ENCODE measurements at regions not wholly inside any gene's neighbourhood (a gene's known extent, or its start where the extent isn't known, plus 50 kb on each side); places are given as distances from the start of the nearest gene placed in this dataset.

DNA sequence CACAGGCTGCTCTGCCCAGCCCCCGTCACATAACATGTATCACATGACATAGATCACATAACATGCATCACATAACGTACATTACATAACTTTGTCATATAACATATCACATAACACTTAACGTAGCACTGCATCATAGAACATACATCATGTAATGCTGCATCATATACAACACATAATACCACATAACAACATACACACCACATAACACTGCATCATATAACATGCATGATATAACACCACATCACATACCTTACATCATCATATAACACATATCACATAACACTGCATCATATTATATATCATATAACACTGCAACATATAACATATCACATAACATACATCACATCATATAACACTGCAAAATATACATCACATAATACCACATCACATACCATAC, 83.8 kb downstream of the AXIN2 start:
- no peak for DNase-seq (ENCODE audit: low spot score)

DNA sequence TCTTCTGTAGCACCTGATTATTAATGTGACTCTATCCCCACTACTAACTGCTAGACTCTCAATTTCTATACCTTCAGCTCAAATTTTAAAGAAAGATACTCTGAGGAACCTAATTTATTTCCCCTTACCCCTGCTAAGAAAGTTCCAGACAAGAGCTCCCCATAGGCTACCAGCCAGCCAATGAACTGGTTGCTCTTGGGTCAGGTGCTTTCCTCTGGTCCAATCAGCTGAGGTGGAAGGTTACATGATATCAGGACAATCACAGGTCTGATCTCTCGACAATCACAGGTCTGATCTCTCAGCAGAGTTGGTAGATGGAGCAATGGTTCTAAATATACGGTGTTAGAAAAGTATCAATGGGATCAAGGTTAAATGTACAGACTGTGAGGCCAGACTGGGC, 86.8 kb downstream of the AXIN2 start:
- DNase-seq (ENCODE audit: low spot score) = no peak

DNA sequence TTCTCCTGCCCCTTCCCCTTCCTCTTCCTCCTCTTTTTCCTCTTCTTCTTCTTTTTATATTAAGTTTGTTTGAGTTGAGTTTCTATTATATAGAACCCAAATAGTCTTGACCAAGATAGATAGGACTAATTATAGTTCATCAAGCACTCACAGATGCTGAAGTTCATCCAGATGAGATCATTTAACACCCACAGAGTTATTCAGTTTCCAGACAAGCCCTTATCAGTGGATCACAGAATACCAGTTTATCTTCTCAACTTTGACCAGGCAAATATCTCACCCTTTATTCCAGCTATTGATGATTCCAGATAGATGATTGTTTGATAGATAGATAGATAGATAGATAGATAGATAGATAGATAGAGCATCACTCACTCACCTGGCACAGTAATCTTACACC, 87.5 kb downstream of the AXIN2 start:
- DNase-seq (ENCODE audit: low spot score) = no peak

DNA sequence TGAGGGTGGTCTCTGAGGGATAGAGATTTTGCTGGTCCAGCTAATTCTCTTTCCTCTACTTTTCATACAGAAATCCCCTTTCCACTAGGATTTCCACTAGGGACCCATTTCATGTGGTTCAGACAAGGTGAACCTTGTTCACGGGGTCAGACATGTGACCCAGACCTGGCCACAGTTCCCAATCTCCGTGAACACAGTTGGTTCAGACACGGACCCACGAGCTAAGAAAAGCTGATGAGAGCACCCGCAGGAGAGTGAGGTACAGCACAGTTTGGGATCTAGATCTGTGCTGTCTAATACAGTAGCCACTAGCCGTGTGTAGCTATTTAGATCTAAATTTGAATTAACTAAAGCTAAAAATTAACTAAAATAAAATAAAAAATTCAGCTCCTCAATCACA, 88.1 kb downstream of the AXIN2 start:
- no peak for DNase-seq (ENCODE audit: low spot score)

DNA sequence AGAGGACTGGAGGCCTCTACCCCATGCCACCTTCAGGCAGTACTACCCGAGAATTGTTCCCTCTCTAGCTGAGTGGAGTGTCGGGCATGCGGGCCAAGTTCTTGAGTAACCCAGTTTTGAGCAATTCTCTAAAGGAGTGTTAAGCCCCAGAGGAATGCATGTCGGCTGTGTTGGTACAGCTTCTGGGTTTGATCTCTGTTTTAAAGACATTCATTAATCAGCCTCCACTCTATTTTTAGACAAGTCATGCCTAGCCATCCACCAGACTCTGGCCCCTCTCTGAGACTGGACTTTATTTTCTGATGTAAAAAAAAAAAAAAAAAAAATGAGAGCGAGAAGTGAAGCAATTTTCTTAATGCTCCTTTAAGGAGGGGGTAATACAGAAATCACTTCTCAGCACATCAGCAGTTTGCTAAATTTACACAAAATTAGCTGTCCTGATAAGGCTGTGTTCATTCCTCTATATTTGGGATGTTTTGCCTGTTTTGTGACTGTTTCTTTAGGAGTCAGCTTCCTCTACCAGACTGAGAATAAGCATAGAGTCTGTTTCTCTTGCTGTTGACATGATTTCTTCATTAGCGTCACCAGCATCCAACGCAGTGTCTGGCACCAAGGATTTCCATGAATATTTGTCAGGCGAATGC, 88.7 kb downstream of the AXIN2 start:
- no peak for DNase-seq (ENCODE audit: low spot score)

DNA sequence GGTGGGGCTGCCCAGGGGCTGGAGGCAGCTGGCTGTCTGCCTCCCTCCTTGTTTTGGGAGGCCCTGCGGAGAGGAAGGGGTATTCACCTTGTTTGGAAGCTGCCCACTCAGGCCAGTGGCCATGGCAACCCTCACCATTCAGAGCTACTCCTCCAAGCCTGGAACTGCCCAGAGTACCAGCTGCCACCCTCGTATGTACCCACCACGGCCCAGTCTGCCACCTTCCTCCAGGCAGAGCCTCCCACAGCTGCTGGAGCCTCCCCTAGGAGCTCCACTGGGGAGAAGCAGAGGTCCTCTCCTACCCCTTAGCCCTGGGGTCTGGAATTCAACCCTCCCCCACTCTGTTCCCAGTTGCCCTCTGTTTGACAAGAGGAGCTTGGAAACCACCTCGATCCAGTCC, 90.7 kb downstream of the AXIN2 start:
- DNase-seq (ENCODE audit: low spot score) = no peak

DNA sequence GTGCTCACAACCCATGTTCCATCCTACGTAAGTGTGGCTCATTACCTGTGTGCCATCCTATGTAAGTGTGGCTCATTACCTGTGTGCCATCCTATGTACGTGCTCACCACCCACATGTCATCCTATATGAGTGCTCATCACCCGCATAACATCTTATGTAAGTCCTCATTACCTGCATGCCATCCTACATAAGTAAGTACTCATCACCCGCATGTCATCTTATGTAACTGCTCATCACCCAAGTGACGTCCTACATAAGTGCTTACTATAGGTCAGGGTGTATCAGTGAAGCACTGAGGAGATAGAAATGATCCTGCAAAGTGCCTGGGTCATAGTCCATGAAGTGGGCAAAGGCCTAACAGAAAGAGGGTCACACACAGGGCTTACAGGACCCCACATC, 93.1 kb downstream of the AXIN2 start:
- DNase-seq (ENCODE audit: low spot score) = no peak

DNA sequence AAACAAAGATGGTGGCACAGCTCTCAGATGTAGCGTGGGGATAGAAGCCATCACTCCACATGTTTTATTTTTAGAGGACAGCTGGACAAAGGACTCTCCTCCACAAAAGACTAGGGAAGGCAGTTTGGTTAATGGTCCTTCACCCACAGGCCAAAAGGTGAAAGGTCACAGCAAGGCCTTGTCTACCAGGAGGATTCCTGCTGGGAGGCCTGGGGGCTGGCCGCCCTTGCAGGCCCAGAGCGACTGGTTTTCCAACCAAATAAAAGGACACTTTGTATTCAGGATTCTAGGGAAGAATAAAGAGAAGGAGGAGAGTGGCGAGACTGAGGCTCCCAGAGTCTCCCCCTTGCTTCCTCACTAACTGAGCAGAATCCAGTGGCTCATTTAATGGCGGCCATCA, 94.3 kb downstream of the AXIN2 start:
- DNase-seq (ENCODE audit: low spot score) = no peak

DNA sequence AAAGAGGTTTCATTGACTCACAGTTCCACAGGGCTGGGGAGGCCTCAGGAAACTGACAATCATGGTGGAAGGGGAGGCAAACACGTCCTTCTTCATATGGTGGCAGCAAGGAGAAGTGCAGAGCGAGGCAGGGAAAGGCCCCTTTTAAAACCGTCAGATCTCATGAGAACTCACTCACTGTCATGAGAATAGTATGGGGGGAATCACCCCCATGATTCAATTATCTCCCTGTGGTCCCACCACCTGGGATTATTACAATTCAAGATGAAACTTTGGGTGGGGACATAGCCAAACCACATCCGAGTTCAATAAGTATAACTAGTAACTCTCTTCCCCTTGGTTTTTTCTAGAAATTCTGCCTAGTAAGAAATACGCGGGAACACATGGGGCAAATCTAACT, 94.9 kb downstream of the AXIN2 start:
- DNase-seq (ENCODE audit: low spot score) = no peak

DNA sequence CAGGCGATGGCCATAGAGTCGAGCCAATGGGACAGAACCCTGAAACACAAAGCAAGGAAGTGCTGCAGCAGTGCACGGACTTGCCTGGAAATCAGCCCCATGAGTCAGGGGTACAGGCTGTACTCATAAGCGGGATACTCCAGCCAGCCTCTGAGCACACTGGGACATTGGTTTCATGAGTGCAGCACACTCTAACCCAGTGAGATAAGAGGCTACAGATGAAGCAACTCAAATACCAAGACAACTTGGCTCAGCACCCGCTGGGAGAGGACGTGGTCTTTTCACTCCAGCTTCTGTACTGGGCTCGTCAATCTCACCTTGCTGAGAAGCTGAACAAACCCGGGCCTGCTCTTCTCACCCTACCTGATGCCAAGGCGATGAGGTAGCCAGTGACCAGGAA, 98.2 kb downstream of the AXIN2 start:
- DNase-seq (ENCODE audit: low spot score) = no peak

DNA sequence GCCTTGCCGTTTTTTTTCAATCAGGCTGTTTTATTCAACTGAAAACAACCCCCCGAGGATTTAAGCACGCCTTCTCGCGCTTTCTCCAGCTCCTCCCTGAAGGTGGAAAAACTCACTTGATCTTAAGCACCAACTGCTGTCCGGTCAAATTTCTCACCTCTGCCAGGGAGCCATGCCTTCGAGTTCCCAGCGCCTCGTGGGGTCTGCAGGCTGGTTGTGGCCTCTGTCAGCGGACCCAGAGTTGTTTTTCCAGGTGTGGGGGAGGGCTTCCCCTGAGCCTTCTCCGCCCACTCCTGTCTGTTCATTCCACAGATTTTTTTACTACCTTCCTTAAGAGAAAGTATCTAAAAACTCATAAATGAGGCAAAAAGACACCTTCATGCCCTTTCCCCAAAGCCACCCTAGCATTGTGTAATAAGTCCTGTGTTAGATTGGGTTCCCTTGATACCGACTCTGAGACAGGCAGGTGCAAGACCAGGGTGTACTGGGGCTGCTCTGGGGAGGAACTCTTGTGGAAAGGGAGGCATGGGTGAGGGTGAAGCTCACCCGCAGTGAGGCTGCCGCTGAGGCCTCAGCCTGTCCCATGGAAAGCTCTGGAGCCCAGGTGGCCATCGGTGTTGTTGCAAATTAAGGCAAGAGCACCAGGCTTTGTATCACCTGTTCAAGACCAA, 101.6 kb downstream of the AXIN2 start:
- DNase-seq (ENCODE audit: low spot score) = no peak

DNA sequence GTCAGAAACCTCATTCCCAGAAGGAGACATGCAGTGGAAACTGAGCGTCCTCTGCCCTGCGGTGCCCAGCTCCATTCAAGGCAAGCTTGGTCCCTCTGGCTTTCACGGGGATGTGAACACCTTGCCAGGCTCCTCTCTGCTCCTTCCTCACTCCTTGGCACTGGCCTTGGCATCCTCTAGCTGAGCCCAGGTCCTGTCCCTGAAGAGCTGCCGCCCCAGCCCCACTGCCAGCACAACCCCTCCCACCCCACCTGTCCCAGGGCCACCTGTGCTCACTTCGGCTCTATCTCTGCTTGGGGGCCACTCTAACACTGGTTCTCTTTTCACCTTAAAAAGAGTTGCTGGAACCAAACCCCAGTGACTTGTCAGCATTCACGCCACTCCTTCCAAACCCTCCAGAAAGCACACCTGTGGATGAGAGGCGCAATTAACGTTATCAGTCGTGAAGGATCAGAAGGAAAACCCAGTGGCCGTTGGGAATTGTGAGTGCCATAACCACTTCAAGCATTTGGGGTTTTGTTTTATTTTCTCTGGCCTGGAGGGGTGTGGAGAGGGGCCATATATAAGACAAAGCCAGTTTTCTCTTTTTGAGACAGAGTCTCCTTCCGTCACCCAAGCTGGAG, 103.7 kb downstream of the AXIN2 start:
- no peak for DNase-seq (ENCODE audit: low spot score)

DNA sequence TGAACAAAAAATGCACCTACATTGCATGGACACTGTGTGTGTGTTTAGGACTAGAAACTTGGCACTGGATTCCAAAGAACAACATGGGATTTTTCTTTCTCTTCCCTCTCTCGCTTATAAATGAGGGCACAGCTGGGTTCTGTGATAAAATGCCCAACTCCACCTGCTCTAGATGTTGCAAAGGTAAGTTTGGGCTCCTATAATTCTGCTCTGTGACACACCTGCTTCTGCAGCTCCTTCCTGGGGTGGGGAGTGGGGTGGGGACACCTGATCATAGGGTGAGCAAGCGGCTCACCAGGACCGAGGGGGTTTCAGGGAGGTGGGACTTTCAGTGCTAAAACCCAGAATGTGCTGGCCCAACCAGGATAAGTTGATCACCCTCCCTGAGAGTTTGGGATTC, 104.3 kb downstream of the AXIN2 start:
- no peak for DNase-seq (ENCODE audit: low spot score)

DNA sequence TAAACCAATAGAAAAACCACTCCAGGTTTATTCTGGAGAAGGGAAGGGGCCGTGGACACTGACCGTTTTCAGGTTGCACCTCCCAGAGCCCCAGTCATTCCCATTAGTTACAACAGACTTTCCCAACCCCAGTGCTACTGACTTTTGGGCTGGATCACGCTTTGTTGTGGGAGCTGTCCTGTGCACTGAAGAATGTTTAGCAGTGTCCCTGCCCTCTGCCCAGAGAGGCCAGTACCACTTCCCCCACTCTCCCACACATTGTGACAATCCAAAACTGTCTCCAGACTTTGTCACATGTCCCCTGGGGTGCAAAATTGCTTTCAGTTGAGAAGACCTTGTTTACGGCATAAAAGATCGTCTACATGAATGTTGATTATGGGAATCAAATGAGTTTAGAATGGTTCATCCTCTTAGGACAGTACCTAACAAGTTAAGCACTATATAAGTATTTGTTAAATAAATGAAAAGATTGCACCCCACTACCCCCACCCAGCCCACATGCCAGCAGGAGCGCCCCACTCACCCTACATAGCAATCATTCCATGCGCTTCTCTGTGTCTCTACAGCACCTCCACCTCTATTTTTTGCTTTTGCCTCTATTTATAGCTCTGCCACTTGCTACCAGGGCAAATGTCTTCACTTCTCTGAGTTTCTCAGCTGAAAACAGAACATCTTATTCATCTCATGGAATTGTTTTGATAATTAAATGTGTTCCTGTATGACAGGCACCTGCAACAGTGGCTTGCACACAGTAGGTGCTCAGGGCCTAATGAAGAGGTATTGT, 104.9 kb downstream of the AXIN2 start:
- DNase-seq (ENCODE audit: low spot score) = no peak

DNA sequence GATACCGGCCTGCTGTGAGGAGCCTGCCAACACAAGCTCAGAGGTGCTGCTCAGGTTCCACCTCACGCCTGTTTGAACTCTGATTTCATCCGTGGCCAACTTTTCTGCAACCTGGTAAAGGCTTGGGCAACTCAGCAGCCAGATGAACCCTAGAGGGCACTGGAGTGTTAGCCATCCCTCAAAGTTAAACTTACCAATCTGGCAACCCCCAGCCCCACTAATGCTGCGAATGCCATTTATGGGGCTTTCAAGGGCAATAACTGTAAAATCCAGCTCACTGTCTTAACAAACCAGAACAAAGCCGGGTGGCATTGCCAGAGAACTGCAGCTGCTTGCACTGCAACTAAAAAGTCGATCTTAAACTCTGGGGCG, 105.5 kb downstream of the AXIN2 start:
- peak; percentile 23 for DNase-seq (ENCODE audit: low spot score)

DNA sequence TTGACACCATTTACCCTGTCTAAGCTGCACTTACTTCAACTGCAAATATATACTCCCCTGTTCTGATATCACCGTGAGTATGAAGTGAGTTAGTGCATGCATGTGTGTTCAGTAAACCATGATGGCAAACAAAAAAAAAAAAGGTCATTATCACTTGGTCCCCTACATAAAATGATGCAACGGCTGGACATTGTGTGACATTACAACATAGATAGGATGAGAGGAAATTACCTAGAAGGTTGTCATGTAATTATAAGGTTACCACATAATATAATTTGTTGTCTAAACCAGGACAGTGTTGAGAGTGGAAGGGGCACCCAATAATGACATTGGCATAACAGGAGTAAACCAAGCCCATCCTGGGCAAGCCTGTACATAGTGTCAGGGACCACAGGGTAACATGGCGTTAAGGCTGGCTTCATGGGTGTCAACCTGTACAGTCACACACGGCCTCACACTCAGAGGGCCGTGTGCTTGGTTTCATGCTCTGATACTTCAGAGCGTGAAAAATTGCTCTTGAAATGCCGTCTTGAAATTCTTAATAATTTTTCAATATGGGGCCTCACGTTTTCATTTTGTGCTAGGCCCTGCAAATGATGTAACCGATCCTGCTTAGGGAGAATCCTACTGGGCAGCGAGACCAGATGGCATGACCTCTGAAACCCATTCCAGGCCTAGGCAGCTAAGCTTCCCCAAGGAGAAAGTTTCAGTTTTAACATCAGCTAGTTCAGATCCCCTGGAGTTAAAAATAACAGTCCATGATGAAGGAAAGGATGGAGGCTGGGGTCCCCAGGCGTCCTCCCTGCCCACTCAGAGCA, 106.1 kb downstream of the AXIN2 start:
- DNase-seq (ENCODE audit: low spot score) = no peak

DNA sequence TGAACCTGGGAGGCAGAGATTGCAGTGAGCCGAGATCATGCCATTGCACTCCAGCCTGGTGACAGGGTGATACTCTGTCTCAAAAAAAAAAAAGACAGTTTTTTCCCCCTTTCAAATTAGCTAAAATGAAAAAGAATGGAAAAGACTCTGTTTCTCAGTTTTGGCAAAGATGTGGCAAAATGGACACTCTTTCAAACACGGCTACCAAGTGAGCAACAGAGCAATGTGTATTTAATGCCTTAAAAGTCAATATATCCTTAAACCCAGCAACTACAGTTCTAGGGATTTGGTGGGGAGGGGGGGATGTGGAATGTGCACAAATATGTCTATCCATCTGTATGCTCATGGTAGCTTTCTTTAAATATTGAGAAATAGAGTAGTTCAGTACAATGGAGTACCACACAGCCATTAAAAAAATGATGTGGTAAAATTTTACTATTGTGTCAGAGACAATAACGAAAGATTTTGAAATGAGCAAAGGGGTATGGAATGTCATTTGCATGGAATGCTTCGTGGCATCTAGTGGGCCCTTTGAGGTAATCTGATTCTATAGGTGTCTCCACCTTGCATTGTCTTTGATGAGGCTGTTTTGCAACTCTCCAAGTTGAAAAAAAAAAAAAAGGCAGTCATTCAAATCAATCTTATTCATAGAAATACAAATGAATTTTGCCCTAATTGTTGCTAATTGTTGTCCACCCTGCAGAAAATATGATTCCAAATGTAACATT, 108.1 kb downstream of the AXIN2 start:
- DNase-seq (ENCODE audit: low spot score) = no peak

DNA sequence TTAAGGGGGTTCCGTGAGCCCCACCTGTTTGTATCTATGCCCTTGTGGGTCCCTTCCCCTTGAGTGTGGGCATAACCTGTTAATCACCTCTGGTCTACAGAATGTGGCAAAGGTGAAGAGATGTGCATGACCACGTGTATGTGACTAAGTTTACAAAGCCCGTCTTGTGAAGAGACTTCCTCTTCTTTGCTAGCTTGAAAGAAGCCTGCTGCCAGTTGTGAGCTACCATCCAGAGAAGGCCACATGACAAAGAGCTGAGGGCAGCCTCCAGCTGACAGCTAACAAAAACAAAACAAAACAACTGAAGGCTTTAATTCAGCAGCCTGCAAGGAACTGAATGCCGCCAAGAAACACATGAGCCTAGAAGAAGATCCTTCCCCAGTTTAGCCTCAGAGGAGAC, 112.0 kb downstream of the AXIN2 start:
- no peak for DNase-seq (ENCODE audit: low spot score)

DNA sequence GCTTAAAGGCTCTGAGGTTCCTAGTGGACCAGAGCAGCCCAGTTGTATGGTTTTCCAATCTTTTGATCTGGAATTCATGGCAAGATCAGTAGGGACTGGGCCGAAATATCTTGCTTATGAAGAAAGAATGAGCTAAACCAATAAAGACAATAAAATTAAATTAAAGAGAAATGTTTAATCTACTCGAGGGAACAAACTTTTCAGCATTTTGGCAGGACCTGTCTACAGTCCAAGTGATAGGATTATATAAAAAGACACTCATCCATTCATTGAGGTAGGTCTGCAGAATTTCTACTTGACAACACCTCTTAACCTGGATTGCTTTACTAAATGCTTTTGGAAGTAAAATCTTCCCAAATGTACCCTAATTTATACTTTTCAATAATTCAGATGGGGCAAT, 113.6 kb downstream of the AXIN2 start:
- no peak for DNase-seq (ENCODE audit: low spot score)

DNA sequence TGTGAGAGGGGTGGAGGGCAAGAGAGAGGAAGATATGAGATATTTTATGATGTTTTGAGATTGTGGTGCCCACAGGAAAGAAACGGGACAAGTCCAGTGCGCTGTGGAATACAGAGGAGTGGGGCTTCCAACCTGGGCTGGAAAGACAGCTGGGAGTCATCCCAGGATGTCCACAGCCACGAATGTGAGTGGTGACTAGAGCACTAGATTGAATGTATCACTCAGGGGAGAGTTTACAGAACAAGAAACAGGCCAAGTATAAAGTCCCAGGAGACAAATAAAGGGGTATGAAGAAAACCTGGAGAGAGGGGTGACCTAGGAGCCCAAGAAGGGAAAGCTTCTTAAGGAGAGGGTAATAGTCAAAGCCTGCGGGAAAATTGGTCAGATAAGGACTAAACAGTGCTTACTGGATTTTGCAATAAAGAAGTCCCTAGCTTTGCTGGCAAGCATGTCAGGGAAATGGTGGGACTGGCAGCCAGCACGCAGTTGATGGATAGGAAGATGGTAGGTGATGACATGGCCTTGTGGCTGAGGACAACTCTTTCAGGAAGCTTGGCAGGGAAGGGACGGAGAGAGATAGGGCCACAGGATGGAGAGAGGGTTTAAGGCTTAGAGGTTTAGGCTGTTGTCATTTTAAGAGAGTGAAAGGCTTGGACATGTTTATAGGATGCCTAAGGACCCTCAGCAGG, 114.5 kb downstream of the AXIN2 start:
- no peak for DNase-seq (ENCODE audit: low spot score)

DNA sequence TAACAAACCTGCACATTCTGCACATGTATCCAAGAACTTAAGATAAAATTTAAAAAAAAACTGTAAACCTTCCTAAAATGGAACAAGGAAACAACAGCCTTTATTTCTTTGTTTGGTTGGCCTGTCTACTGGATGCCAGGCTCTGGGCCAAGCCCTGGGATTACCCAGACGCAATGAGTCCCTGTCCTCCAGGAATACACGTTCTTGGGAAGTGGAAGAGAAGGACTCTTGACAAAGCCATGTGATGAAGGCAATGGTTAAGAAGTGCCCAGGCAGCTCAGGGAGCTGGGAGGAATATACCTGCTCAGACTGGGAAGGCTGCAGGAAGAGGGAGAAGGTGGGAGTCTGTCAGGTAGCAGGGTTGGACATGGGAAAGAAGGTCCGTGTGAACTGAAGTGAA, 115.4 kb downstream of the AXIN2 start:
- no peak for DNase-seq (ENCODE audit: low spot score)
